Kidney (tissue), 13 donors: ENCODE measurements at regions not wholly inside any gene's neighbourhood (a gene's known extent, or its start where the extent isn't known, plus 50 kb on each side); places are given as distances from the start of the nearest gene placed in this dataset.

Source experiments
- DNase-seq, 5 donors: peaks; one replicate each; pipeline ENCODE4 v3.0.0-alpha.2; 2013 to 2020
- FAIRE-seq: peaks from 2 replicates; lab custom pipeline; 2012; peaks lifted over from hg19 to GRCh38; lab: Jason Lieb, UNC
- H3K27ac ChIP-seq, 2 donors: one replicate each; pipeline ENCODE4 v1.7.0; 2013; ENCODE audit warnings: low read depth in 2 of 2, low read length in 2 of 2, inconsistent platforms in 1 of 2
- H3K27me3 ChIP-seq: one replicate; pipeline ENCODE4 v1.7.1; 2013; ENCODE audit warnings: low read length, inconsistent platforms; ENCODE audit not compliant: control insufficient read depth, insufficient read depth
- H3K36me3 ChIP-seq, 3 donors: one replicate each; pipeline versions ENCODE4 v1.7.0 to v1.7.1; 2013; ENCODE audit warnings: low read length in 3 of 3, control low read depth in 1 of 3, inconsistent platforms in 1 of 3; ENCODE audit not compliant: insufficient read depth in 3 of 3, control insufficient read depth in 2 of 3
- H3K4me1 ChIP-seq, 3 donors: one replicate each; pipeline versions ENCODE4 v1.7.0 to v1.7.1; 2013; ENCODE audit warnings: low read length in 3 of 3, inconsistent platforms in 1 of 3, low read depth in 1 of 3; ENCODE audit not compliant: control insufficient read depth in 2 of 3, insufficient read depth in 2 of 3
- H3K4me3 ChIP-seq, 3 donors: one replicate each; pipeline versions ENCODE4 v1.7.0 to v1.8.1; 2013; ENCODE audit warnings: low read length in 3 of 3, control low read depth in 1 of 3, inconsistent platforms in 1 of 3
- H3K9ac ChIP-seq, 3 donors: one replicate each; pipeline versions ENCODE4 v1.7.0 to v1.7.1; 2013; ENCODE audit warnings: low read length in 3 of 3, control low read depth in 1 of 3, inconsistent platforms in 1 of 3
- H3K9me3 ChIP-seq, 3 donors: one replicate each; pipeline versions ENCODE4 v1.7.0 to v1.7.1; 2013; ENCODE audit warnings: low read length in 3 of 3, control low read depth in 1 of 3, inconsistent platforms in 1 of 3; ENCODE audit not compliant: control insufficient read depth in 2 of 3, insufficient read depth in 1 of 3
- intact Hi-C: fragments of 100-400 bp; cut with DNase I; formaldehyde crosslinking; loops from one replicate; pipeline ENCODE4 v1.11.1; 2022
- TF ChIP-seq, protein P1 (sequence below): IDR thresholded peaks from 3 replicates; pipeline ENCODE4 v1.5.1; 2012; ENCODE audit warnings: mild to moderate bottlenecking, moderate library complexity, borderline replicate concordance; ENCODE audit not compliant: insufficient read depth; ENCODE audit errors: extremely low read depth
- donor health status: control.
- donor health status: control.
- donor health status: control.
- donor health status: control.
- donor health status: control.
- donor health status: DM: yes; HTN: yes; CAD: no.
- donor health status: Normal renal cell carcinoma (clear cell type).

DNA sequence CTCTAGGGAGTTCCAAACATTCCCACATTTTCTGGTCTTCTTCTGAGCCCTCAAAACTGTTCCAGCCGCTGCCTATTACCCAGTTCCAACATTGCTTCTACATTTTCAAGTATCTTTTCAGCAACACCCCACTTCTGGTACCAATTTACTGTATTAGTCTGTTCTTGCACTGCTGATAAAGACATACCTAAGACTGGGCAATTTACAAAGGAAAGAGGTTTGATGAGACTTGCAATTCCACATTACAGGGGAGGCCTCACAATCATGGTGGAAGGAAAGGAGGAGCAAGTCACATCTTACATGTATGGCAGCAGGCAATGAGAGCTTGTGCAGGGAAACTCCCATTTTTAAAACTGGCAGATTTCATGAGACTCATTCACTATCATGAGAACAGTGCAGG is 629.1 kb upstream of the NR2F2 start:
- H3K27ac ChIP-seq: no peak overlapping the region
- TF ChIP-seq, protein P1, sequence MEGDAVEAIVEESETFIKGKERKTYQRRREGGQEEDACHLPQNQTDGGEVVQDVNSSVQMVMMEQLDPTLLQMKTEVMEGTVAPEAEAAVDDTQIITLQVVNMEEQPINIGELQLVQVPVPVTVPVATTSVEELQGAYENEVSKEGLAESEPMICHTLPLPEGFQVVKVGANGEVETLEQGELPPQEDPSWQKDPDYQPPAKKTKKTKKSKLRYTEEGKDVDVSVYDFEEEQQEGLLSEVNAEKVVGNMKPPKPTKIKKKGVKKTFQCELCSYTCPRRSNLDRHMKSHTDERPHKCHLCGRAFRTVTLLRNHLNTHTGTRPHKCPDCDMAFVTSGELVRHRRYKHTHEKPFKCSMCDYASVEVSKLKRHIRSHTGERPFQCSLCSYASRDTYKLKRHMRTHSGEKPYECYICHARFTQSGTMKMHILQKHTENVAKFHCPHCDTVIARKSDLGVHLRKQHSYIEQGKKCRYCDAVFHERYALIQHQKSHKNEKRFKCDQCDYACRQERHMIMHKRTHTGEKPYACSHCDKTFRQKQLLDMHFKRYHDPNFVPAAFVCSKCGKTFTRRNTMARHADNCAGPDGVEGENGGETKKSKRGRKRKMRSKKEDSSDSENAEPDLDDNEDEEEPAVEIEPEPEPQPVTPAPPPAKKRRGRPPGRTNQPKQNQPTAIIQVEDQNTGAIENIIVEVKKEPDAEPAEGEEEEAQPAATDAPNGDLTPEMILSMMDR: no peak
- FAIRE-seq: no peak
- DNase-seq: no peak
- intact Hi-C loops: no loop called here
- no peaks in the 10 kb centered on the region for H3K4me1 ChIP-seq
- H3K27me3 ChIP-seq: no peaks in the 10 kb centered on the region
- H3K36me3 ChIP-seq: no peaks in the 10 kb centered on the region
- no peak overlapping the region for H3K9ac ChIP-seq
- H3K9me3 ChIP-seq: peaks cover 0 to 11% (median 0%) of the 10 kb centered on the region in 3 donors
- H3K4me3 ChIP-seq: no peak overlapping the region

DNA sequence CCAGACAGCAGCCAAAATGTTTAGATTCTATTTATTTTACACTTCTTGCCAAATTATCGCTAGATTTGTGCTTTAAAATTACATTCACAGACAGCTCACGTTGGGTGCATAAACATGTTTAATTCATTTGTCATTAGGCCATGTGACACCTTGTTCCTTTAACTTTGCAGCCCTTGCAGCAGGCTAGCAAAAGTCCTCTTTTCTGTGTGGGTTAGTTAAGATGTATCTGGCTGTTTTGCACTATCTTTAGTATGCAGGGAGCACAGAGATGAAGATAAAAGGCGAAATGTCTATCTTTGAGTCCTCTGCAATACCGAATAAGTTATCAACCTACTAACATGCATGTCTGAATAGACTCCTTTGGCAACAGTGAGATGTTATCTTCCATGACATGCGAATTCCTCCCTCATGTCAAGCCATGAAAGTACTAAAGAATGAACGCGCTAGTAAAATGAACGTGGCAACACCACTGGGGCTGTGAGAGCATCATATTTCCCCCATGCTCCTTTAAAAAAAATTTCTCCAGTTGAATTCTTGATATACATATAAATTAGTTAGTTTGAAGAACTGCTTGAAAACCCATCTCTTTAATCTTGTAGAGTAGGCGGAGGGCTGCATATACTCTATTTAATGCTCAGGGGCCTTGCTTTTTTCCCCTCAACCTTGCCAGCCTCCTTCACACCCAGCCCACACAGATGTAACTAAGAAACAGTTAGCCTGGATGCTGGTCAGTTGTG is 620.4 kb upstream of the NR2F2 start:
- TF ChIP-seq, protein P1: no peak
- FAIRE-seq (no peak), DNase-seq (no peak)
- Histone ChIP-seq H3K4me3 (no peak overlapping the region), H3K4me1 (no peaks in the 10 kb centered on the region), H3K9me3 (no peaks in the 10 kb centered on the region), H3K27me3 (no peaks in the 10 kb centered on the region), H3K27ac (no peak overlapping the region), H3K36me3 (no peaks in the 10 kb centered on the region), H3K9ac (no peak overlapping the region)
- intact Hi-C loops: no loop called here

DNA sequence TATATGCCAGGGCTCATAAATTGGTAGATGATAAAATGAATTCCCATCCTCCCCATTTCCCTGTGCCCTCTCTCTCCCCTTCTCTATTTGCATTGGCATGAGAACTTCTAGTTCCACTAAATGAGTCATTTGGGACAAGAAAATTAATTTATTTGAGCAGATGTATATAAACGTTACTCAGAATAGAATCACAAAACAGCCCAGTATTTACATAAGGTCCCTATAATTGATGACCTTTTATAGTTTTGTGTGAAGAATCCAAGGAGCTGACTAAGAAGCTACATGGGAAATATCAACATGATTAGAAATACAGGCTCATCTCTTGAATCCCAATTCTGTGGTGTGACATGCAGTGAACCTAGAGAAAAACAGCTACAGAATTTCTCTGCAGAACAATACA is 617.7 kb upstream of the NR2F2 start:
- H3K9ac ChIP-seq: no peak overlapping the region
- FAIRE-seq (no peak), DNase-seq (no peak)
- H3K4me1 ChIP-seq: no peaks in the 10 kb centered on the region
- H3K36me3 ChIP-seq: no peaks in the 10 kb centered on the region
- H3K9me3 ChIP-seq: no peaks in the 10 kb centered on the region
- no peak overlapping the region for H3K27ac ChIP-seq
- no peak overlapping the region for H3K4me3 ChIP-seq
- no peaks in the 10 kb centered on the region for H3K27me3 ChIP-seq
- TF ChIP-seq, protein P1: no peak
- intact Hi-C loops: no loop called here
